DOHH2 (cell line): ENCODE measurements at regions not wholly inside any gene's neighbourhood (a gene's known extent, or its start where the extent isn't known, plus 50 kb on each side); places are given as distances from the start of the nearest gene placed in this dataset.

Experiments
- H3F3A ChIP-seq: fragments of 200-600 bp; sonication (generic), shearing (Covaris generic); 2 replicates; pipeline ENCODE4 v1.6.0; 2016; ENCODE audit warnings: antibody characterized with exemption, mild to moderate bottlenecking; ENCODE audit not compliant: control insufficient read depth, insufficient read depth
- H3K27ac ChIP-seq: fragments of 200-600 bp; sonication (generic); 2 replicates; pipeline ENCODE4 v1.5.1; 2014; ENCODE audit warnings: low read depth, mild to moderate bottlenecking, low read length, moderate library complexity
- H3K27me3 ChIP-seq: fragments of 200-600 bp; sonication (generic); 2 replicates; pipeline ENCODE4 v1.6.1; 2014; ENCODE audit warnings: mild to moderate bottlenecking, low read length, mixed read lengths; ENCODE audit not compliant: control insufficient read depth
- H3K36me3 ChIP-seq: fragments of 200-600 bp; sonication (generic); 2 replicates; pipeline ENCODE4 v1.6.1; 2014; ENCODE audit warnings: mild to moderate bottlenecking, low read length, moderate library complexity, mixed read lengths; ENCODE audit not compliant: control insufficient read depth
- H3K4me1 ChIP-seq: fragments of 200-600 bp; sonication (generic); 2 replicates; pipeline ENCODE4 v1.6.1; 2014; ENCODE audit warnings: mild to moderate bottlenecking, low read length, mixed read lengths; ENCODE audit not compliant: control insufficient read depth
- H3K4me2 ChIP-seq: fragments of 200-600 bp; sonication (generic); 2 replicates; pipeline ENCODE4 v1.6.0; 2014; ENCODE audit warnings: mild to moderate bottlenecking, low read length, moderate library complexity
- H3K4me3 ChIP-seq: fragments of 200-600 bp; sonication (generic); 2 replicates; pipeline ENCODE4 v1.5.1; 2014; ENCODE audit warnings: mild to moderate bottlenecking, low read length, mixed read lengths
- H3K79me2 ChIP-seq: fragments of 200-600 bp; sonication (generic); 2 replicates; pipeline ENCODE4 v1.6.1; 2014; ENCODE audit warnings: mild to moderate bottlenecking, low read length, mixed read lengths; ENCODE audit not compliant: control insufficient read depth
- H3K9me2 ChIP-seq: fragments of 200-600 bp; sonication (generic); replicated peaks from 2 replicates; pipeline ENCODE4 v1.6.1; 2014; ENCODE audit warnings: mild to moderate bottlenecking, low read length, mixed read lengths; ENCODE audit not compliant: control insufficient read depth
- H3K9me3 ChIP-seq: fragments of 200-600 bp; sonication (generic); 2 replicates; pipeline ENCODE4 v1.6.1; 2014; ENCODE audit warnings: antibody characterized with exemption, low read length, mixed read lengths; ENCODE audit not compliant: control insufficient read depth, insufficient read depth
- H4K20me1 ChIP-seq: fragments of 200-600 bp; sonication (generic); 2 replicates; pipeline ENCODE4 v1.6.0; 2014; ENCODE audit warnings: low read depth, mild to moderate bottlenecking, antibody characterized with exemption, low read length, moderate library complexity; ENCODE audit not compliant: control insufficient read depth, insufficient read depth
- EZH2phosphoT487 ChIP-seq: fragments of 200-600 bp; sonication (generic); IDR thresholded peaks from 2 replicates; pipeline ENCODE4 v1.6.1; 2017; ENCODE audit warnings: borderline replicate concordance, mild to moderate bottlenecking, antibody characterized with exemption, low read length, moderate library complexity, mixed read lengths
- TF ChIP-seq, protein P1 (sequence below): fragments of 200-600 bp; sonication (generic); IDR thresholded peaks from one replicate; pipeline ENCODE4 v1.5.1; 2014; ENCODE audit warnings: antibody characterized with exemption, mild to moderate bottlenecking, low read depth, low read length; ENCODE audit not compliant: poor library complexity, severe bottlenecking

DNA sequence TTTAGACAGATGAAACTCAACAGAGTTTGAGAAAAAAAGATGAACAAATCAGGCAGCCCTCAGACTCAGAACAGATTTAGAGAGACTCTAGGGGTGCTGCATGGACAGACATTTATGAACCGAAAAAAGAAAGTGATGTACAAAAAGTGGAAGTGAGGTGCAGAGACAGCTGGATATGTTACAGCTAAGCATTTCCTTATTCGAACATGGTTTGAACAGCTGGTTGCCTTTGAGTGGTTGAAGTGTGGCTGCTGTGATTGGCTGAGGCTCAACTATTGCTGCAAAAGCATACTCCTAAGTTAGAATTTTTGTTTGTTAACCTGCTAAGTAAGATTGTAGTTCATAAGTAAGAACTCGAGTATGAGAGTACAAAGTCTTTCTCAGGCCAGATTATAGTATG, 331.5 kb upstream of the PABPC4L start:
- Histone ChIP-seq H3K4me2 (no peak overlapping the region), H3K9me2 (no peaks in the 10 kb centered on the region), H3K4me1 (no peaks in the 10 kb centered on the region), H3F3A (no peaks in the 10 kb centered on the region), H4K20me1 (no peaks in the 10 kb centered on the region), H3K27me3 (no peaks in the 10 kb centered on the region), H3K4me3 (no peak overlapping the region), H3K27ac (no peak overlapping the region), H3K36me3 (no peaks in the 10 kb centered on the region), H3K79me2 (no peaks in the 10 kb centered on the region), H3K9me3 (no peaks in the 10 kb centered on the region)
- no peak for TF ChIP-seq EZH2phosphoT487
- TF ChIP-seq, protein P1, sequence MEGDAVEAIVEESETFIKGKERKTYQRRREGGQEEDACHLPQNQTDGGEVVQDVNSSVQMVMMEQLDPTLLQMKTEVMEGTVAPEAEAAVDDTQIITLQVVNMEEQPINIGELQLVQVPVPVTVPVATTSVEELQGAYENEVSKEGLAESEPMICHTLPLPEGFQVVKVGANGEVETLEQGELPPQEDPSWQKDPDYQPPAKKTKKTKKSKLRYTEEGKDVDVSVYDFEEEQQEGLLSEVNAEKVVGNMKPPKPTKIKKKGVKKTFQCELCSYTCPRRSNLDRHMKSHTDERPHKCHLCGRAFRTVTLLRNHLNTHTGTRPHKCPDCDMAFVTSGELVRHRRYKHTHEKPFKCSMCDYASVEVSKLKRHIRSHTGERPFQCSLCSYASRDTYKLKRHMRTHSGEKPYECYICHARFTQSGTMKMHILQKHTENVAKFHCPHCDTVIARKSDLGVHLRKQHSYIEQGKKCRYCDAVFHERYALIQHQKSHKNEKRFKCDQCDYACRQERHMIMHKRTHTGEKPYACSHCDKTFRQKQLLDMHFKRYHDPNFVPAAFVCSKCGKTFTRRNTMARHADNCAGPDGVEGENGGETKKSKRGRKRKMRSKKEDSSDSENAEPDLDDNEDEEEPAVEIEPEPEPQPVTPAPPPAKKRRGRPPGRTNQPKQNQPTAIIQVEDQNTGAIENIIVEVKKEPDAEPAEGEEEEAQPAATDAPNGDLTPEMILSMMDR = no peak

DNA sequence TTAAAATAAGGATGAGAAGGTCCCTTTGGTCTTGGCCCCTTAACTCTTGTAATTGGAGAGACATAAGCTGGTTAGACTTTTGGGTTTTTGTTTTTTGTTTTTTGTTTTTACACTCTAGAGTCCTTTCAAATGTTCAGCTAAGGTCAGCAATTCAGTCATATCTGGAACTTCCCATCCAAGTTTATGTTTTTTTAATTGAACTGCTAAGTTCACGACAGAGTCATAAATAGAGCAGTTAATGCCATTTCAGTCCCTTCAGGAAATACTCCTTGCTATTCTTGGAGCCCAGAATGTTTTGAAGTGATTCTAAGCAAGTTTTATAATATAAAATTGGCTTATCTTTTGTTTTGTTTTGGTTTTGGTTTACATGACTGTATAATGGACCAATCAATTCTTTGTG, 329.4 kb upstream of the PABPC4L start:
- H3K79me2 ChIP-seq = no peaks in the 10 kb centered on the region
- H3K4me1 ChIP-seq = no peaks in the 10 kb centered on the region
- H3K4me3 ChIP-seq = no peak overlapping the region
- no peaks in the 10 kb centered on the region for H3K27me3 ChIP-seq
- H3K9me3 ChIP-seq = no peaks in the 10 kb centered on the region
- H3K9me2 ChIP-seq = no peaks in the 10 kb centered on the region; the same call in 1 of the 2 replicates
- TF ChIP-seq, protein P1 = no peak
- TF ChIP-seq EZH2phosphoT487 = no peak
- H4K20me1 ChIP-seq = no peaks in the 10 kb centered on the region
- H3K27ac ChIP-seq = no peak overlapping the region
- H3K4me2 ChIP-seq = no peak overlapping the region
- H3F3A ChIP-seq = no peaks in the 10 kb centered on the region
- no peaks in the 10 kb centered on the region for H3K36me3 ChIP-seq

DNA sequence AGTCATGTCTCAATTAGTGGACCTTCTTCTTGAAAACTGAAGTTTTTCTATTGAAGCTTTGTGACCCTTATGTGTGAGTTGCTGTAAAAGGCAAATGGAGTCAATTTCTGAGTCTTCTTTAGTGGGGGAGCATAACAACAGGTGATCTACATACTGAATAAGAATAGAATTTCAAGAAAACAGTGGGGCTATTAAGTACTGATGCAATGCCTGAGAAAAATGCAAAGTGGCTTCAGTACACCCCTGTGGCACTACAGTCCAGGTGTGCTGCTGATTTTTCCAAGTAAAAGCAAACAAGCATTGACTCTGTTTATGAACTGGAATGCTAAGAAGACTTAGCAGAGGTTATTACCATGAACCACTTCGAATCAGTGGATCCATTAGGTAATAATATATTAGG, 328.0 kb upstream of the PABPC4L start:
- no peaks in the 10 kb centered on the region; the same call in 1 of the 2 replicates for H3K9me2 ChIP-seq
- no peaks in the 10 kb centered on the region for H3K27me3 ChIP-seq
- no peaks in the 10 kb centered on the region for H3F3A ChIP-seq
- no peak overlapping the region for H3K4me3 ChIP-seq
- TF ChIP-seq, protein P1 = no peak
- no peak for TF ChIP-seq EZH2phosphoT487
- no peaks in the 10 kb centered on the region for H3K79me2 ChIP-seq
- no peaks in the 10 kb centered on the region for H3K4me1 ChIP-seq
- H3K9me3 ChIP-seq = no peaks in the 10 kb centered on the region
- H3K36me3 ChIP-seq = no peaks in the 10 kb centered on the region
- H4K20me1 ChIP-seq = no peaks in the 10 kb centered on the region
- H3K4me2 ChIP-seq = no peak overlapping the region
- H3K27ac ChIP-seq = no peak overlapping the region
